GM12874 (cell line): ENCODE measurements at regions not wholly inside any gene's neighbourhood (a gene's known extent, or its start where the extent isn't known, plus 50 kb on each side); places are given as distances from the start of the nearest gene placed in this dataset.

Experiments
- TF ChIP-seq, protein P1 (sequence below): IDR thresholded peaks from 2 replicates; pipeline ENCODE4 v1.5.1; 2011; ENCODE audit warnings: low read depth, mild to moderate bottlenecking, control low read depth, low read length, moderate library complexity; ENCODE audit not compliant: insufficient read depth

DNA sequence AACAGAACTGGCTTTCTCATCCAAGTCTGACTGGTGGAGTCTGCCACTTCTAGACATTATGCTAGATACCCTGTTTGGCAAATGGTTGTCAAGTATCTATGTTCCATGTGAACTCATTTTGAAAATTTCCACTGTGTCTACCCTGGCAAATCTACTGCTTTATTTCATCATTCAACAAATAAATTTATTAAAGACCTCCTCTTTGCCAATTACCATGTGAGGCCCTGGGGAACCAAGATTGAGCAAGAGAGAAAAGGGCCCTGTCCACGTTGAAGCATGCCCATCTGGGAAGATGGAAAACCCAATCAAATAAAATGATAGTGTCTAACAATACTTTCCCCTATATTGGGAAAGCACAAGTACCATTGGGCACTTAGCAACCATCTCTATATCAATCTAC, 582.4 kb downstream of the IRS1 start:
- TF ChIP-seq, protein P1, sequence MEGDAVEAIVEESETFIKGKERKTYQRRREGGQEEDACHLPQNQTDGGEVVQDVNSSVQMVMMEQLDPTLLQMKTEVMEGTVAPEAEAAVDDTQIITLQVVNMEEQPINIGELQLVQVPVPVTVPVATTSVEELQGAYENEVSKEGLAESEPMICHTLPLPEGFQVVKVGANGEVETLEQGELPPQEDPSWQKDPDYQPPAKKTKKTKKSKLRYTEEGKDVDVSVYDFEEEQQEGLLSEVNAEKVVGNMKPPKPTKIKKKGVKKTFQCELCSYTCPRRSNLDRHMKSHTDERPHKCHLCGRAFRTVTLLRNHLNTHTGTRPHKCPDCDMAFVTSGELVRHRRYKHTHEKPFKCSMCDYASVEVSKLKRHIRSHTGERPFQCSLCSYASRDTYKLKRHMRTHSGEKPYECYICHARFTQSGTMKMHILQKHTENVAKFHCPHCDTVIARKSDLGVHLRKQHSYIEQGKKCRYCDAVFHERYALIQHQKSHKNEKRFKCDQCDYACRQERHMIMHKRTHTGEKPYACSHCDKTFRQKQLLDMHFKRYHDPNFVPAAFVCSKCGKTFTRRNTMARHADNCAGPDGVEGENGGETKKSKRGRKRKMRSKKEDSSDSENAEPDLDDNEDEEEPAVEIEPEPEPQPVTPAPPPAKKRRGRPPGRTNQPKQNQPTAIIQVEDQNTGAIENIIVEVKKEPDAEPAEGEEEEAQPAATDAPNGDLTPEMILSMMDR: no peak

DNA sequence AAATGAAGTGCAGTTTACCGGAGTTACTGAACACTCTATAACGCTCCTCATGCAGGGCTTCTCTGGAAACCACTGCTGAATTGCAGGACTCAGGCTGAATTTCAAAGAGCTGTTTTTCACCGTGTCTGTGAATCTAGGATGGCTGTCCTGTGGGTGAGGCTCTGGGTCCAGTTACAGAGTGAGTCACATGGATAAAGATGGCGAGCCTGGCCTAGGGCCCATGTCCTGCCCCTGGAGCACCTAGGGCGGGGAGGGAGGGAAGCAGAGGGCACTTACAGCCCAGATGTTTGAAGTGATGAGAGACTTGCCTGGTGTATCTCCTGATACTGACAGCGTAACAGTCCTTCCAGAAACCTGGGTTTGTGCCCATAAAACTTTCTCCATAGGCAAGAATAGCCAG, 583.0 kb downstream of the IRS1 start:
- TF ChIP-seq, protein P1: no peak

DNA sequence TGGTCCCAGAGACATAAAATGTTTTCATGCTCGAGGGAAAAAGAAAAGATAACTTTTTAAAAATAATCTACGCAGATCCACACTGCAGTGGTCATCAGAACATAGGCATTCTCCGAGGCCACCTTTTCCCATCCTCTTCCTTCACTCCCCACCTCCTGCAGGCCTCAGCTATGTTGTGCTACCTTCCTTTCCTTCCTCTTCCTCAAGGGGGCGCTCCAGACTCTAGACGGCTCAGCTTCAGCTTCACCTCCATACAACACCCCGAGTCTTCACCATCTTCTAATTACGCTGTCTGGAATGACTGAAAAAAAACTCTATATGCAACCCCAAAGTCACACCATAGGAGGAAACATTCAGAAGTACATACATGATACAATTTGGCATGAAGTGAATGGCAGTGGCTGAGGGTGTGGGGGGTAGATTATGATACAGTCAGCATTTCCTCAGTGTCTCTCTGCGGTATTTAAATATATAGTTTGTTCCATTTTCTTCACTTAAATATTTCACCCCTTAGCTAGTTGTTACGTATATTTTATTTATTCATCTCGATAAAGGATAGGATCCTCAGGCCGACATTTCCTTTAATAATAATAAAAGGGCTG, 583.6 kb downstream of the IRS1 start:
- TF ChIP-seq, protein P1: peak; percentile 76

DNA sequence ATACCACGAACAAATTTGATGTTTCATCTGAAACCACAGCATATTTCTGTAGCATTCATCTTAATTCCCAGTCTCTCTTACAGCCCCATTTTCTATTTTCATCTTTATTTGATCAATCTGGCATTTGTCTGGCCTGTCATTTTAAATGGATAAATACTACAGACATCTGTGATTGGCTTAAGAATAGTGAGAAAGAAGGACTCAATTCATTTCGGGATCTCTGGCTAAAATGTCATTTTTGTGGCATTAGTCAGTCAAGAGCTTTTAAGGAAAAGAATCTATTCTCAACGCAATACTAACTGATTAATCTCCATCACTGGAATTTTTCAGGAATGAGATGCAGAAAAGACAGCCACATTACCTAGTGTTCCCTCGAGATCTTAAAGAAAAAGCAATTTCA, 585.9 kb downstream of the IRS1 start:
- TF ChIP-seq, protein P1: no peak

DNA sequence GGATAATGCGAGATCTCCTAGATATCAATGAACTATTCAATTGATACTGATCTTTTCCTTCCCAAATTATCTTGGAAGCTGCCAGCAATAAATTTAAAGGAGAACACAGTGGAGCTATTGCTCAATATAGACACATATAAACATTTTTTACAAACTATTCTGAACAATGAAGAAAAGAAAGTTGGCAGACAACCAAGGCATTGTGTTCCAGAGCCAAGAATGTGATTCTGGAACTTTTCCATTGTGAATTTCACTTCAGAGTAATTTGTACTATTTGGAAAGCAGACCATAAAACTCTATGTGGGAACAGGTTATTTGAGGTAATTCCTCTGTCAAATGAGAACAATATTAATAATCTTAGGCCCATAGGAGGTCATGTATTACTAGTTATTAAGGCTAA, 588.2 kb downstream of the IRS1 start:
- TF ChIP-seq, protein P1: no peak

DNA sequence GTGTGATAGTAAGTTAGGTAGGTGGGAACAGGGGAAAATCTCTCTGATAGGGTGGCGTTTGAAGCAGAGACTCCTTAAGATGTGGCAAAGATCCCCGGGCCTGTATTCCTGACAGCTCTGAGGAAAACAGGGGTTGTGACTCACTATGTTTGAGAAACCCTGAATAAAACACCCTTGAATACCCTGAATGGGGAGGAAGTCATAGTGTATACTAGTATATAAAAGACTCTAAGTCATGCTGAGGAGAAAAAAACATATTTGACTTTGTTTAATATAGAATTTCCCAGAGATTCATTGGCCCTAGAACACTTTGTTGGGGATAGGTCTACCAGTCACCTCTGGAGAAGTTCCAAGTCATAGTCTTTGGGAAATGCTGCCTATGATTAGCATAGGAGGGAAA, 590.9 kb downstream of the IRS1 start:
- TF ChIP-seq, protein P1: no peak

DNA sequence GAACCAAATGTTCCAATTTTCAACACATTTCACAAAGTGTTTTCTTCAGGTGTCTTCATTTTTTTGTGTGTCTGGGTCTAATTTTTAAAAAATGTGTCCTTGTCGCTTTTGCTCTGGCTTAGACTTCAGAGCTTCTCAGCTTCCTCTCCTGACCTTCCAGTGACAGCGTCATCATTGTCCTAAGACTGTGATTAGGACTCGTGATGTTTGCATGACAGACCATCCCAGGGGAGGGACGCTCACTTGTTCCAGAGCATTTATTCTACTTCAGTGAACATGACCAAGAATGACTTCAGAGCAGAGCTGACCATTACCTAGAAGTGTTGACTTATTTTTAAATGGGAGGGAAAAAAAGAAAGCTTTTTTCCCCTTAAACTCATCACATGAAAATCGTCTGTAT, 591.9 kb downstream of the IRS1 start:
- TF ChIP-seq, protein P1: no peak

DNA sequence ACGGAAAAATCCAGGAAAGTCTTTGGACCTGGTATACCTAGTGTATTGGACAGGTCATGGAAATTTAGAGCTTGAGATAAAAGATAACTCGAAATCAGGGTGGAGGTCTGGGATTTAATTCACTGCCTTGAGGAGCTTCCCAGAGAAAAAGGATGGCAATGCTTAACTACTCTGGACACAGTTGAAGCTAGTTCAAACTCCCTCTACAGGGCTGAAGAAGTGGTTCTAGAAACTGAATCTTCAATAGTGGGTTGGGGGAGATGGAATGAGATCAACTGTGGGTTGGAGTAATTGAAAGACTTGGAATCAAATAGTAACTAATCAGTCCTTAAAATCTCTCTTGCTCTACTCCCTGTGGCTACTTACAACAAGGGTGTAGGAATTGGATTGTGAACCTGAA, 600.1 kb downstream of the IRS1 start:
- TF ChIP-seq, protein P1: no peak
